IMR-90 (cell line): ENCODE measurements at regions not wholly inside any gene's neighbourhood (a gene's known extent, or its start where the extent isn't known, plus 50 kb on each side); places are given as distances from the start of the nearest gene placed in this dataset.
"Not testable (repeated sequence)": the region's sequence is repeated elsewhere in the genome, so short reads cannot be mapped to it uniquely, and the experiment has no call there.

Experiments used
- ATAC-seq: fragments of 200-7000 bp; cut with Tn5 transposase; 2 replicates; pipeline ENCODE4 v1.9.1; 2020; ENCODE audit warnings: low read depth, mild to moderate bottlenecking, moderate library complexity
- BruUV-seq: library from RNA; stranded (reverse); fragments of 400-500 nt; replicated peaks from 2 replicates; lab custom pipeline; 2021; lab: Mats Ljungman, UMichigan
- CTCF ChIA-PET: fragments of 300-600 bp; formaldehyde crosslinking; extraction: SDS; loops from one replicate; lab custom pipeline; 2021; ENCODE audit warnings: antibody characterized with exemption; lab: Yijun Ruan, JAX
- POLR2A ChIA-PET: fragments of 300-600 bp; sonication (Branson Sonifier 250); formaldehyde crosslinking; loops from one replicate; lab custom pipeline; 2022; ENCODE audit warnings: antibody characterized with exemption; ENCODE audit not compliant: unreplicated experiment; lab: Charles Lee
- DNase-seq: peaks from one replicate; pipeline ENCODE4 v3.0.0; 2013
- H2AFZ ChIP-seq: replicated peaks from 2 replicates; pipeline ENCODE3; 2013; ENCODE audit warnings: low read length, mild to moderate bottlenecking; ENCODE audit not compliant: poor library complexity
- H2AK5ac ChIP-seq: 2 replicates; pipeline ENCODE4 v1.6.1; 2013; ENCODE audit warnings: low read depth, low read length, inconsistent platforms
- H2AK9ac ChIP-seq: replicated peaks from 2 replicates; pipeline ENCODE3; 2013; ENCODE audit warnings: mild to moderate bottlenecking, low read depth, low read length, moderate library complexity; ENCODE audit not compliant: poor library complexity
- H2BK120ac ChIP-seq: 2 replicates; pipeline ENCODE4 v1.6.1; 2013; ENCODE audit warnings: low read depth, low read length, inconsistent platforms
- H2BK15ac ChIP-seq: 3 replicates; pipeline ENCODE4 v1.6.1; 2013; ENCODE audit warnings: low read depth, low read length, inconsistent platforms
- H2BK20ac ChIP-seq: 2 replicates; pipeline ENCODE4 v1.6.1; 2013; ENCODE audit warnings: low read depth, mild to moderate bottlenecking, inconsistent platforms, low read length, moderate library complexity
- H2BK5ac ChIP-seq: 2 replicates; pipeline ENCODE4 v1.6.1; 2013; ENCODE audit warnings: mild to moderate bottlenecking, low read depth, low read length, inconsistent platforms; ENCODE audit not compliant: poor library complexity, severe bottlenecking
- H3K14ac ChIP-seq: replicated peaks from 2 replicates; pipeline ENCODE4 v1.6.1; 2013; ENCODE audit warnings: low read depth, low read length, inconsistent platforms
- H3K18ac ChIP-seq: 2 replicates; pipeline ENCODE4 v1.6.1; 2013; ENCODE audit warnings: low read depth, low read length, control low read depth
- H3K23ac ChIP-seq: 2 replicates; pipeline ENCODE4 v1.6.1; 2013; ENCODE audit warnings: low read depth, low read length, inconsistent platforms
- H3K27ac ChIP-seq: 2 replicates; pipeline ENCODE4 v1.5.1; 2013; ENCODE audit warnings: mild to moderate bottlenecking, control low read depth, low read length; ENCODE audit not compliant: insufficient read depth
- H3K27me3 ChIP-seq: 2 replicates; pipeline ENCODE4 v1.6.1; 2013; ENCODE audit warnings: low read length; ENCODE audit not compliant: control insufficient read depth, insufficient read depth
- H3K36me3 ChIP-seq: 2 replicates; pipeline ENCODE4 v1.6.1; 2013; ENCODE audit warnings: low read length, mixed read lengths; ENCODE audit not compliant: control insufficient read depth, insufficient read depth
- H3K4ac ChIP-seq: 2 replicates; pipeline ENCODE4 v1.6.1; 2013; ENCODE audit warnings: low read depth, low read length, inconsistent platforms
- H3K4me1 ChIP-seq: 2 replicates; pipeline ENCODE4 v1.6.1; 2013; ENCODE audit warnings: low read length, mixed read lengths; ENCODE audit not compliant: control insufficient read depth, insufficient read depth
- H3K4me2 ChIP-seq: 2 replicates; pipeline ENCODE4 v1.6.1; 2013; ENCODE audit warnings: low read depth, mild to moderate bottlenecking, control low read depth, low read length, moderate library complexity
- H3K4me3 ChIP-seq: 2 replicates; pipeline ENCODE4 v1.5.1; 2013; ENCODE audit warnings: low read depth, mild to moderate bottlenecking, control low read depth, low read length, moderate library complexity; ENCODE audit not compliant: insufficient read depth
- H3K56ac ChIP-seq: 2 replicates; pipeline ENCODE4 v1.6.1; 2013; ENCODE audit warnings: low read length, inconsistent platforms; ENCODE audit not compliant: insufficient read depth; ENCODE audit errors: extremely low read depth
- H3K79me1 ChIP-seq, 2 experiments: 2 replicates each; pipeline ENCODE4 v1.6.1; 2013; ENCODE audit warnings: low read length in 2 of 2, inconsistent platforms in 1 of 2, low read depth in 1 of 2
- H3K9ac ChIP-seq: 2 replicates; pipeline ENCODE4 v1.6.1; 2013; ENCODE audit warnings: low read depth, low read length, control low read depth
- H3K9me1 ChIP-seq: 2 replicates; pipeline ENCODE4 v1.6.1; 2013; ENCODE audit warnings: low read length, inconsistent platforms; ENCODE audit not compliant: insufficient read depth
- H3K9me3 ChIP-seq: 2 replicates; pipeline ENCODE4 v1.6.1; 2013; ENCODE audit warnings: low read length; ENCODE audit not compliant: control insufficient read depth, insufficient read depth
- H4K20me1 ChIP-seq: 2 replicates; pipeline ENCODE4 v1.6.1; 2013; ENCODE audit warnings: low read length, inconsistent platforms; ENCODE audit not compliant: insufficient read depth
- H4K5ac ChIP-seq: 2 replicates; pipeline ENCODE4 v1.6.1; 2013; ENCODE audit warnings: mild to moderate bottlenecking, low read depth, low read length, control low read depth
- H4K8ac ChIP-seq, 2 experiments: 2 replicates each; pipeline ENCODE4 v1.6.1; 2013; ENCODE audit warnings: low read depth in 2 of 2, low read length in 2 of 2, control low read depth in 1 of 2, inconsistent platforms in 1 of 2
- H4K91ac ChIP-seq: 2 replicates; pipeline ENCODE4 v1.6.1; 2013; ENCODE audit warnings: low read depth, low read length, inconsistent platforms; ENCODE audit not compliant: insufficient read depth
- CEBPB ChIP-seq: IDR thresholded peaks from 2 replicates; pipeline ENCODE4 v1.6.1; 2012; ENCODE audit warnings: low read depth, low read length, improper control_type of control experiment
- MAZ ChIP-seq: IDR thresholded peaks from 2 replicates; pipeline ENCODE4 v1.6.1; 2012; ENCODE audit warnings: low read depth, mild to moderate bottlenecking, low read length, improper control_type of control experiment, moderate library complexity, borderline replicate concordance
- NFE2L2 ChIP-seq: fragments of 150-350 bp; IDR thresholded peaks from 2 replicates; pipeline ENCODE4 v1.6.1; 2016; ENCODE audit warnings: low read depth, mild to moderate bottlenecking, low read length
- RFX5 ChIP-seq: IDR thresholded peaks from 2 replicates; pipeline ENCODE4 v1.8.0; 2012; ENCODE audit warnings: low read depth, mild to moderate bottlenecking, low read length, moderate library complexity
- USF2 ChIP-seq: fragments of 150-350 bp; IDR thresholded peaks from 2 replicates; pipeline ENCODE4 v1.6.1; 2017; ENCODE audit warnings: mild to moderate bottlenecking, antibody characterized with exemption, low read length, low read depth
- WGBS, 2 experiments: methylation state at CpG; one replicate each; pipeline versions ENCODE4 v1.1.5 to v1.1.7; 2013; ENCODE audit warnings: missing lambda C conversion rate in 2 of 2; ENCODE audit not compliant: insufficient read length in 1 of 2; ENCODE audit errors: extremely low coverage in 2 of 2; 5-methylcytosine and 5-hydroxymethylcytosine counted together
- dilution Hi-C: fragments of 300-500 bp; cut with HindIII; formaldehyde crosslinking; loops from one replicate; pipeline ENCODE4 v1.14.3; 2018; ENCODE audit warnings: low sequenced_read_pairs; ENCODE audit not compliant: unreplicated experiment
- in situ Hi-C: fragments of 300-500 bp; cut with MboI; formaldehyde crosslinking; loops from 3 replicates; pipeline ENCODE4 v1.14.3; 2019; ENCODE audit warnings: low sequenced_read_pairs, inconsistent platforms, mixed read lengths
- intact Hi-C: fragments of 100-400 bp; cut with micrococcal nuclease; formaldehyde crosslinking; loops from 2 replicates; pipeline ENCODE4 v1.10.0; 2022

DNA sequence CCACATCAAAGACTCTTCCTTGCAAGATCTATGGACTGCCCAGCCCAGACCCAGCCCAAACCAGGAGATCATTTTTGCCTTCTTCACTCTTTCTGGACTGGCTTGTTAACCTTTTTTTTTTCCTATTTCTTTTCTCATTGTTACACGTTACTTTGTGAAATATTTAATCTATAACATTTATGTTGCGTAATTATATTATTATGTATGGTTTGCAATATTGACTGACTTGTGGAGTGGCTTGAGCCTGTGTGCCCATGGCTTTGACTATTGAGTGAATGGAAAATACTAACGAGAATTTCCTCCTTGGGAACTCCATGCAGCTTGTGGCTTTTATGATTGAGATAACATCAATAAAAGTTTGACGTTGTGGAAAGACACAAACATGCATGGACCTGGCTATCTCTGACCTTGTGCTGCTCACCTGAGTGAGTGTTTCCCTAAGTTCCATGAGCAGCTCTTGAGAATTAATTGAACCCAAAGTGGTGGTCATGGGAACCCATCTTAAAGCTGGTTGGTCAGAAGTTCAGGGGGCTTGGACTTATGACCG lies 1641.3 kb upstream of the LRRTM3 start:
- no peaks in the 10 kb centered on the region for H3K36me3 ChIP-seq
- ChIA-PET CTCF (no interaction called here), POLR2A (no interaction called here)
- ATAC-seq, result no peak
- 100% methylated on average over 1 of the region's 5 CpGs; no CpG with 5 or more reads in 1 of the 2 experiments for WGBS, 2 experiments
- H4K8ac ChIP-seq, result no peak overlapping the region
- no peak overlapping the region for H3K56ac ChIP-seq
- H3K4ac ChIP-seq, result no peak overlapping the region
- H2BK120ac ChIP-seq, result no peak overlapping the region
- H3K9me3 ChIP-seq, result peaks cover 6% of the 10 kb centered on the region
- no peak overlapping the region for H3K4me2 ChIP-seq
- DNase-seq, result no peak
- no peak overlapping the region for H4K91ac ChIP-seq
- H3K9ac ChIP-seq, result no peak overlapping the region
- no peak overlapping the region for H3K4me3 ChIP-seq
- no peak overlapping the region for H3K18ac ChIP-seq
- no peaks in the 10 kb centered on the region for H3K27me3 ChIP-seq
- H3K79me1 ChIP-seq, result no peaks in the 10 kb centered on the region
- no peak overlapping the region for H3K27ac ChIP-seq
- H2BK5ac ChIP-seq, result no peak overlapping the region
- peak; percentile 20; the same call in 1 of the 2 replicates for TF ChIP-seq CEBPB
- no peak for TF ChIP-seq MAZ
- TF ChIP-seq USF2, result no peak
- TF ChIP-seq NFE2L2, result no peak
- TF ChIP-seq RFX5, result no peak
- dilution Hi-C loops, result no loop called here
- no peaks in the 10 kb centered on the region for H4K20me1 ChIP-seq
- no peaks in the 10 kb centered on the region for H3K4me1 ChIP-seq
- no peak overlapping the region for H2AK5ac ChIP-seq
- H2BK15ac ChIP-seq, result no peak overlapping the region
- intact Hi-C loops, result no loop called here
- H3K9me1 ChIP-seq, result no peaks in the 10 kb centered on the region
- H3K14ac ChIP-seq, result no peak overlapping the region
- no peak overlapping the region for H4K5ac ChIP-seq
- in situ Hi-C loops, result no loop called here
- no peak overlapping the region for H2AFZ ChIP-seq
- no peak overlapping the region for H2AK9ac ChIP-seq
- H3K23ac ChIP-seq, result no peak overlapping the region
- H2BK20ac ChIP-seq, result no peak overlapping the region
- BruUV-seq, result no TSS peak

DNA sequence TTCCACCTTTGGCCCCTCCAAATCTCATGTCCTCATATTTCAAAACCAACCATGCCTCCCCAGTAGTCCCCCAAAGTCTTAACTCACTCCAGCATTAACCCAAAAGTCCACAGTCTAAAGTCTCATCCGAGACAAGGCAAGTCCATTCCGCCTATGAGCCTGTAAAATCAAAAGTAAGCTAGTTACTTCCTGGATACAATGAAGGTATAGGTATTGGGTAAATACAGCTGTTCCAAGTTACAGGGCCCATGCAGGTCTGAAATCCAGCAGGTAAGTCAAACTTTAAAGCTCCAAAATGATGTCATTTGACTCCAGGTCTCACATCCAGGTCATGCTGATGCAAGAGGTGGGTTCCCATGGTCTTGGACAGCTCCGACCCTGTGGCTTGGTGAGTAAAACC lies 1640.1 kb upstream of the LRRTM3 start:
- CTCF ChIA-PET, H4K5ac ChIP-seq, dilution Hi-C loops: not testable (repeated sequence)

More for the DNA sequence above, 1640.1 kb upstream of the LRRTM3 start:
- 25% methylated on average over 2 of the region's 3 CpGs; no CpG with 5 or more reads in 1 of the 2 experiments for WGBS, 2 experiments
- H3K23ac ChIP-seq, H3K18ac ChIP-seq, POLR2A ChIA-PET, H2AK9ac ChIP-seq, H4K91ac ChIP-seq, H2BK120ac ChIP-seq, H3K79me1 ChIP-seq, H3K14ac ChIP-seq, H3K9ac ChIP-seq, DNase-seq, H3K9me3 ChIP-seq, H3K9me1 ChIP-seq, in situ Hi-C loops, H3K4me3 ChIP-seq, BruUV-seq, H2AFZ ChIP-seq, H3K4me1 ChIP-seq, H2BK15ac ChIP-seq, H2BK20ac ChIP-seq, H3K56ac ChIP-seq, H3K27me3 ChIP-seq, H2AK5ac ChIP-seq, H4K8ac ChIP-seq, H2BK5ac ChIP-seq, ATAC-seq, intact Hi-C loops, H3K27ac ChIP-seq, H3K36me3 ChIP-seq, H4K20me1 ChIP-seq, H3K4ac ChIP-seq, H3K4me2 ChIP-seq: not testable (repeated sequence)
